Neural cell (in vitro differentiated cells): ENCODE measurements at regions not wholly inside any gene's neighbourhood (a gene's known extent, or its start where the extent isn't known, plus 50 kb on each side); places are given as distances from the start of the nearest gene placed in this dataset.

Source experiments
- CTCF ChIP-seq: fragments of 450-650 bp; IDR thresholded peaks from 2 replicates; pipeline ENCODE4 v1.5.1; 2014; ENCODE audit warnings: antibody characterized with exemption, mild to moderate bottlenecking, moderate library complexity; ENCODE audit not compliant: poor library complexity, severe bottlenecking
- EP300 ChIP-seq: fragments of 450-650 bp; conservative IDR thresholded peaks from 2 replicates; pipeline ENCODE4 v1.6.1; 2014; ENCODE audit warnings: antibody characterized with exemption, mild to moderate bottlenecking, moderate library complexity; ENCODE audit not compliant: poor library complexity, severe bottlenecking
- EZH2 ChIP-seq: fragments of 200-600, 300-800 bp; shearing (Covaris generic), sonication (generic); IDR thresholded peaks from 2 replicates; pipeline ENCODE4 v1.6.1; 2014; ENCODE audit warnings: antibody characterized with exemption, low read length, borderline replicate concordance, mild to moderate bottlenecking; ENCODE audit not compliant: insufficient read depth, poor library complexity, severe bottlenecking
- MXI1 ChIP-seq: fragments of 450-650 bp; conservative IDR thresholded peaks from 2 replicates; pipeline ENCODE4 v1.6.1; 2014; ENCODE audit warnings: antibody characterized with exemption, mild to moderate bottlenecking; ENCODE audit not compliant: poor library complexity, severe bottlenecking
- POLR2AphosphoS5 ChIP-seq: IDR thresholded peaks from 2 replicates; pipeline ENCODE4 v1.6.1; 2012
- RAD21 ChIP-seq: fragments of 450-650 bp; conservative IDR thresholded peaks from 2 replicates; pipeline ENCODE4 v1.6.1; 2014; ENCODE audit warnings: antibody characterized with exemption, mild to moderate bottlenecking, moderate library complexity
- TF ChIP-seq, protein P1 (sequence below): IDR thresholded peaks from 2 replicates; pipeline ENCODE4 v1.6.1; 2012; ENCODE audit warnings: borderline replicate concordance

DNA sequence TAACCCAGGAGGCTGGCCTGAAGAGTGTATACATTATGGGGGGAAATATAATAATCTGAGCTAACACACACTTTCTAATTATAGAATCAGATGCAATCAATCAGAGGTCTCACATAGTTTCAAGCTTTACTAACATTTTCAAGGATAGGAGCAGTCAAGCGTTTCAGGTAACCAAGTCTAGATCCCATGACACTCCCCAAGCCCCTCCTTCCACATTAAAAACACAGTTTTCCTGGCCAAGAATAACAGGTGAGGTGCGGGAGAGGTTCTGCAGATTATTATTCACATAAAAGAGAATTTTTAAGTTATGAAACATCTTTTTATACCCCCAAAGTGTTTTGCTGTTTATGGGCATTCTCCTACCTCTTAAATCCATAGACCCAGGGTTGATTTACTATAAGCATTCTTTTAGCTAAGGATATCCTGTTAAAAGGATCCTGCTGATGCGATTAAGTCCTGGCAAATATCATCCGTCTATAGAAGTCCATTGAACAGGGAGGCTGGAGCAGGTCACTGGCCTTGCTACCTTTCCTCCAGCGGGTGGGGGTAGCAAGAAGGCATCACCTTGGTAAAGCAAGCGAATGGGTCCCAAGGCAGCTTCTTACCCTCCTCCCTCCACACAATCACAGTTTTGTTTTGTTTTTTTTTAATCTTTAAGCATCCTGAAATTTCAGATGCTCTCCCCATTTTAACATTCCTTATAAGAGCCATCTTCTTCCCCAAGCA is 104.7 kb upstream of the GPM6A start:
- TF ChIP-seq CTCF = no peak
- no peak for TF ChIP-seq POLR2AphosphoS5
- TF ChIP-seq, protein P1, sequence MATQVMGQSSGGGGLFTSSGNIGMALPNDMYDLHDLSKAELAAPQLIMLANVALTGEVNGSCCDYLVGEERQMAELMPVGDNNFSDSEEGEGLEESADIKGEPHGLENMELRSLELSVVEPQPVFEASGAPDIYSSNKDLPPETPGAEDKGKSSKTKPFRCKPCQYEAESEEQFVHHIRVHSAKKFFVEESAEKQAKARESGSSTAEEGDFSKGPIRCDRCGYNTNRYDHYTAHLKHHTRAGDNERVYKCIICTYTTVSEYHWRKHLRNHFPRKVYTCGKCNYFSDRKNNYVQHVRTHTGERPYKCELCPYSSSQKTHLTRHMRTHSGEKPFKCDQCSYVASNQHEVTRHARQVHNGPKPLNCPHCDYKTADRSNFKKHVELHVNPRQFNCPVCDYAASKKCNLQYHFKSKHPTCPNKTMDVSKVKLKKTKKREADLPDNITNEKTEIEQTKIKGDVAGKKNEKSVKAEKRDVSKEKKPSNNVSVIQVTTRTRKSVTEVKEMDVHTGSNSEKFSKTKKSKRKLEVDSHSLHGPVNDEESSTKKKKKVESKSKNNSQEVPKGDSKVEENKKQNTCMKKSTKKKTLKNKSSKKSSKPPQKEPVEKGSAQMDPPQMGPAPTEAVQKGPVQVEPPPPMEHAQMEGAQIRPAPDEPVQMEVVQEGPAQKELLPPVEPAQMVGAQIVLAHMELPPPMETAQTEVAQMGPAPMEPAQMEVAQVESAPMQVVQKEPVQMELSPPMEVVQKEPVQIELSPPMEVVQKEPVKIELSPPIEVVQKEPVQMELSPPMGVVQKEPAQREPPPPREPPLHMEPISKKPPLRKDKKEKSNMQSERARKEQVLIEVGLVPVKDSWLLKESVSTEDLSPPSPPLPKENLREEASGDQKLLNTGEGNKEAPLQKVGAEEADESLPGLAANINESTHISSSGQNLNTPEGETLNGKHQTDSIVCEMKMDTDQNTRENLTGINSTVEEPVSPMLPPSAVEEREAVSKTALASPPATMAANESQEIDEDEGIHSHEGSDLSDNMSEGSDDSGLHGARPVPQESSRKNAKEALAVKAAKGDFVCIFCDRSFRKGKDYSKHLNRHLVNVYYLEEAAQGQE = no peak
- TF ChIP-seq EZH2 = no peak
- no peak for TF ChIP-seq EP300
- TF ChIP-seq RAD21 = no peak
- no peak for TF ChIP-seq MXI1
